Breast epithelium (tissue), 3 donors: ENCODE measurements at regions not wholly inside any gene's neighbourhood (a gene's known extent, or its start where the extent isn't known, plus 50 kb on each side); places are given as distances from the start of the nearest gene placed in this dataset.

Source experiments
- POLR2A ChIP-seq: fragments of 450-650 bp; IDR thresholded peaks from one replicate; pipeline ENCODE4 v1.6.1; 2016; ENCODE audit warnings: antibody characterized with exemption, mild to moderate bottlenecking, moderate library complexity
- POLR2AphosphoS5 ChIP-seq, 3 donors: sonication (generic); formaldehyde crosslinking; IDR thresholded peaks; one replicate each; pipeline ENCODE4 v1.6.1; 2017; ENCODE audit warnings: antibody characterized with exemption in 3 of 3
- TF ChIP-seq, protein P1 (sequence below), 3 donors: fragments of 450-650 bp; IDR thresholded peaks; one replicate each; pipeline ENCODE4 v1.5.1; 2016 to 2017; ENCODE audit warnings: antibody characterized with exemption in 3 of 3, mild to moderate bottlenecking in 3 of 3, moderate library complexity in 3 of 3

DNA sequence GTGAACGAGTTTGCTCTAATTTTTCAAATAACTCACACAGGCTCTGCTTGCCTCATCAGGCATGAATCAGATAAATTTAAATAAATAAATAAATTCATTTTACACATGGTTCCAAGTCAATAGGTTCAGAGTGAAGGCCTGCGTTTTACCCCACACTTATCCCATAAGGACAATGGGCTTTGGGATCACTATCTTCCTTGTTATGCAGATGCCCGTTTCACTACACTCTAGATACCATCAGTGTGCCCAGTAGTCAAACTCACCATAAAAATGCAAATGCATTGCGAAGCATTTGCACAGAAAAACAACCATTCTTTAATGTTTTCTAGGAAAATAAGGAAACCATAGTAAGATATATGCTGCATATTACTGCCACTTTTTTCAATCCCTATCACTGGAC, 155.9 kb upstream of the CCDC196 start:
- TF ChIP-seq, protein P1, sequence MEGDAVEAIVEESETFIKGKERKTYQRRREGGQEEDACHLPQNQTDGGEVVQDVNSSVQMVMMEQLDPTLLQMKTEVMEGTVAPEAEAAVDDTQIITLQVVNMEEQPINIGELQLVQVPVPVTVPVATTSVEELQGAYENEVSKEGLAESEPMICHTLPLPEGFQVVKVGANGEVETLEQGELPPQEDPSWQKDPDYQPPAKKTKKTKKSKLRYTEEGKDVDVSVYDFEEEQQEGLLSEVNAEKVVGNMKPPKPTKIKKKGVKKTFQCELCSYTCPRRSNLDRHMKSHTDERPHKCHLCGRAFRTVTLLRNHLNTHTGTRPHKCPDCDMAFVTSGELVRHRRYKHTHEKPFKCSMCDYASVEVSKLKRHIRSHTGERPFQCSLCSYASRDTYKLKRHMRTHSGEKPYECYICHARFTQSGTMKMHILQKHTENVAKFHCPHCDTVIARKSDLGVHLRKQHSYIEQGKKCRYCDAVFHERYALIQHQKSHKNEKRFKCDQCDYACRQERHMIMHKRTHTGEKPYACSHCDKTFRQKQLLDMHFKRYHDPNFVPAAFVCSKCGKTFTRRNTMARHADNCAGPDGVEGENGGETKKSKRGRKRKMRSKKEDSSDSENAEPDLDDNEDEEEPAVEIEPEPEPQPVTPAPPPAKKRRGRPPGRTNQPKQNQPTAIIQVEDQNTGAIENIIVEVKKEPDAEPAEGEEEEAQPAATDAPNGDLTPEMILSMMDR (IDR thresholded peaks at IDR 0.05), result no peak
- no peak for TF ChIP-seq POLR2AphosphoS5 (IDR thresholded peaks at IDR 0.05)
- no peak for TF ChIP-seq POLR2A
